ENCODE measurements at regions not wholly inside any gene's neighbourhood (a gene's known extent, or its start where the extent isn't known, plus 50 kb on each side); places are given as distances from the start of the nearest gene placed in this dataset.

DNA sequence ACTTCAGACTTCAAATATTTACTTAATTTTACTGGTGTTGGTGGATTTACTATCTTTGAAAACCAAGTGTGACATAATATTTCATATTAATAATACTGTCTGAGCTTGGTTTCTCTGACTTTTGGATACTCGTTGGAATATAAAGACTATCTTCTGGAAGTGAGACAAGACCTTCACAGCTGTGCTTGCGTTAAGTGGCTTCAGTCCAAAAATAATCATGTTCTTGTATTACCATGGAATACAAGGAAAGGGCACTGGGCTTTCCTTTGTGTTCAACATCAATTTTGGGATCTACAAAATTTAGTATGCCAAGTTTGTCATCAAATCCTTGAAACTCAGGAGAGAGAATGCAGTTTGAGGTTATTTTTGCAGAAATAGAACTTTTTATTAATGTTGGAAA lies 712.4 kb upstream of the LCORL start:
- Mint-ChIP-seq H3K4me1 (peaks cover 43% of the 10 kb centered on the region), H3K27me3 (ENCODE audit: low read depth) (no peaks in the 10 kb centered on the region), H3K36me3 (ENCODE audit: low read depth) (no peaks in the 10 kb centered on the region), H3K9me3 (peaks cover 3% of the 10 kb centered on the region), H3K27ac (peak overlapping the region; percentile 58 to 88 (median 79)), H3K4me3 (peak overlapping the region in 1 of 3 experiments; percentile 13)
- TF ChIP-seq, protein P1, sequence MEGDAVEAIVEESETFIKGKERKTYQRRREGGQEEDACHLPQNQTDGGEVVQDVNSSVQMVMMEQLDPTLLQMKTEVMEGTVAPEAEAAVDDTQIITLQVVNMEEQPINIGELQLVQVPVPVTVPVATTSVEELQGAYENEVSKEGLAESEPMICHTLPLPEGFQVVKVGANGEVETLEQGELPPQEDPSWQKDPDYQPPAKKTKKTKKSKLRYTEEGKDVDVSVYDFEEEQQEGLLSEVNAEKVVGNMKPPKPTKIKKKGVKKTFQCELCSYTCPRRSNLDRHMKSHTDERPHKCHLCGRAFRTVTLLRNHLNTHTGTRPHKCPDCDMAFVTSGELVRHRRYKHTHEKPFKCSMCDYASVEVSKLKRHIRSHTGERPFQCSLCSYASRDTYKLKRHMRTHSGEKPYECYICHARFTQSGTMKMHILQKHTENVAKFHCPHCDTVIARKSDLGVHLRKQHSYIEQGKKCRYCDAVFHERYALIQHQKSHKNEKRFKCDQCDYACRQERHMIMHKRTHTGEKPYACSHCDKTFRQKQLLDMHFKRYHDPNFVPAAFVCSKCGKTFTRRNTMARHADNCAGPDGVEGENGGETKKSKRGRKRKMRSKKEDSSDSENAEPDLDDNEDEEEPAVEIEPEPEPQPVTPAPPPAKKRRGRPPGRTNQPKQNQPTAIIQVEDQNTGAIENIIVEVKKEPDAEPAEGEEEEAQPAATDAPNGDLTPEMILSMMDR (IDR thresholded peaks at IDR 0.05; ENCODE audit: unreplicated experiment in 3 of 3): no peak

DNA sequence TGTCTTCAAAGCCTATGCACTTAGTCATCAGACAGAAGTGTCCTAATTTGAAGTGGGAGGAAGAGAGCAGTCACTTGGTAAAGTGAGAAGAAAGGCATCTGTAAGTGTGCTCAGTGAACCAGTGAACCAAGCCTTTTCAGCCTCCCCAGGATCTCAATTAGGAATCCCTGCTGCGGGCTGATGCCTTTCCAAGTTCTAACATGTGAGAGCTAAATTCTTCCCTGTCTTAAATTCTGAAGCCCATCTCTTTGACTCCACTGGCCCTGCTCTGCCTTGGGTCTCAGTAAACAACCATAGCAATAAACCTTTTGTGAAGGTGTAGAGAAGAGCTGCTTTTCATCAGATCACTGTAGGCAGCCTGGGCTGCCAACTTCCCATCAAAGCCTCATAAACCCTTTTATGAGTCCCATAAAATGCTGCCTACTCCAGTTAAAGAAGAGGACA lies 701.2 kb upstream of the LCORL start:
- no peaks in the 10 kb centered on the region for H3K4me1 Mint-ChIP-seq
- TF ChIP-seq, protein P1 (IDR thresholded peaks at IDR 0.05; ENCODE audit: unreplicated experiment in 3 of 3): no peak
- peaks cover 13% of the 10 kb centered on the region for H3K9me3 Mint-ChIP-seq
- no peak overlapping the region for H3K4me3 Mint-ChIP-seq
- H3K27ac Mint-ChIP-seq: no peak overlapping the region
- H3K36me3 Mint-ChIP-seq (ENCODE audit: low read depth): no peaks in the 10 kb centered on the region
- H3K27me3 Mint-ChIP-seq (ENCODE audit: low read depth): no peaks in the 10 kb centered on the region

DNA sequence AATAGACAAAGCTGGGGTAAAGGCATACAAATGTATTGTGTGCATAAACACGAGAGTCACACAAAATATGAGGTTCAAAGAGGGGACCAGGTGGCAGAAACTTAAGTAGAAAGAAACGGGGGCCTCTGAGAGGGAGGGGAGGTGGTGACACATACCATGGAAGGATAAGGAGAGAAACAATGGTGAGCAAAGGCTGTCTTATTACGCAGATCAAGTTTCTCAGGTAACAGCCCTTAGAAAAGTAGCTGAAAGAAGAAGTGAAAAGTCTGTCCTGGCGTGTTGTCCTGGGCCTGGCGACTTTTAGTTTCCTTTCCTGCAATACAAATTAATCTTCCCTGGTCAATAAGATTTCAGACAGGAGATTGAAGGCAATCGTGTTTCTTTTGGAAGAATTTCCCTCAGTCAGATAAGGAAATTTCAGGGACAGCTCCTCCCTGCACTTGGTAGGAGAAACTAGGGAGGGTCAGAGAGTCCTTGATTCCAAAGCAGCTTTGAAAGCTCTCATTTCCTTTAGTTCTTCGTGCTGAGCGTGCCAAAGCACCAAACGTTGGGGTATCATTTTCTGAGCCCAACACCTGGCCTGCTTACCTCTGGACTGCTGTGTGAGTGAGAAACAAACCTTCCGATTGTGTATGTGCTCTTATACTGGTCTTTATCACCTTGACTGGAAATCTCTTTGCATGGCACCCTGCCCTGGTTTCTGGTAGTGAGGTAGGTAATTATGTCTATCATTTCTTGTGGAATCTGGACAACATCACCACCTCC lies 676.7 kb upstream of the LCORL start:
- no peak overlapping the region for H3K4me3 Mint-ChIP-seq
- H3K27ac Mint-ChIP-seq: peak overlapping the region in 1 of 3 experiments; percentile 16
- no peaks in the 10 kb centered on the region for H3K4me1 Mint-ChIP-seq
- H3K9me3 Mint-ChIP-seq: peaks cover 11% of the 10 kb centered on the region
- H3K27me3 Mint-ChIP-seq (ENCODE audit: low read depth): no peaks in the 10 kb centered on the region
- H3K36me3 Mint-ChIP-seq (ENCODE audit: low read depth): no peaks in the 10 kb centered on the region
- TF ChIP-seq, protein P1 (IDR thresholded peaks at IDR 0.05; ENCODE audit: unreplicated experiment in 3 of 3): no peak

DNA sequence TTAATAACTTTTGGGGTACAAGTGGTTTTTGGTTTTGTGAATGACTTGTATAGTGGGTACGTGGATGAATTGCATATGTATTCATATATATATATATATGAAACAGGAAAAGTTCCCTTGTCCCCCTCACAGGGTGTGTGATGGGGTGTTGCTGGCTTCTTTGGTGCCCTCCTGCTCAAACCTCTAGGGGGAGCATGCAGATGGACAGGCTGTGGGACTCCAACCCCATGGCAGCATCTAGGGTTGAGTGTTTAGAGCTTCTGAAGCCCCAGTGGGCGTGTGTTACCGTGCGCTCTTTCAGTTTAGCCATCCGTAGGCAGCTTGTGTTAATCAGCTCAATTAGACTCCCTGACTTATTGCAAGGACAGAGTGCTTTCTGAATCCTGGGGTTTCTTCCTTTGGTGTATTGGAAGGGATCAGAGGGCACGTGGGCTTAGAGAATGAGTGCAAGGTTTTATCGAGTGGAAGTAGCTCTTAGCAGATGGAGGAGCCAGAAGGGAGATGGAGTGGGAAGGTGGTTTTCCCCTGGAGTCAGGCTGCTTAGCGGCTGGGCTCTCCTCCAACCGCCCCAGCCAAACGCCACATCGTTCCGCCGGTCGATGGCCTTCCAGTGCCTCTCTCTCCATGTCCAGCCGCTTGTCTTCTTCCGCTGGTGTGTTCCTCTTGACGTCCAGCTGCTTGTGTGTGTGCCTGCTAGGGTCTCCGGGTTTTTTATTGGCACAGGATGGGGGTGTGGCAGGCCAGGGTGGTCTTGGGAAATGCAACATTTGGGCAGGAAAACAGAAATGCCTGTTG lies 674.4 kb upstream of the LCORL start:
- H3K4me3 Mint-ChIP-seq: no peak overlapping the region
- H3K4me1 Mint-ChIP-seq: peaks cover 12% of the 10 kb centered on the region
- H3K36me3 Mint-ChIP-seq (ENCODE audit: low read depth): no peaks in the 10 kb centered on the region
- H3K27me3 Mint-ChIP-seq (ENCODE audit: low read depth): no peaks in the 10 kb centered on the region
- TF ChIP-seq, protein P1 (IDR thresholded peaks at IDR 0.05; ENCODE audit: unreplicated experiment in 3 of 3): no peak
- no peaks in the 10 kb centered on the region for H3K9me3 Mint-ChIP-seq
- H3K27ac Mint-ChIP-seq: no peak overlapping the region

DNA sequence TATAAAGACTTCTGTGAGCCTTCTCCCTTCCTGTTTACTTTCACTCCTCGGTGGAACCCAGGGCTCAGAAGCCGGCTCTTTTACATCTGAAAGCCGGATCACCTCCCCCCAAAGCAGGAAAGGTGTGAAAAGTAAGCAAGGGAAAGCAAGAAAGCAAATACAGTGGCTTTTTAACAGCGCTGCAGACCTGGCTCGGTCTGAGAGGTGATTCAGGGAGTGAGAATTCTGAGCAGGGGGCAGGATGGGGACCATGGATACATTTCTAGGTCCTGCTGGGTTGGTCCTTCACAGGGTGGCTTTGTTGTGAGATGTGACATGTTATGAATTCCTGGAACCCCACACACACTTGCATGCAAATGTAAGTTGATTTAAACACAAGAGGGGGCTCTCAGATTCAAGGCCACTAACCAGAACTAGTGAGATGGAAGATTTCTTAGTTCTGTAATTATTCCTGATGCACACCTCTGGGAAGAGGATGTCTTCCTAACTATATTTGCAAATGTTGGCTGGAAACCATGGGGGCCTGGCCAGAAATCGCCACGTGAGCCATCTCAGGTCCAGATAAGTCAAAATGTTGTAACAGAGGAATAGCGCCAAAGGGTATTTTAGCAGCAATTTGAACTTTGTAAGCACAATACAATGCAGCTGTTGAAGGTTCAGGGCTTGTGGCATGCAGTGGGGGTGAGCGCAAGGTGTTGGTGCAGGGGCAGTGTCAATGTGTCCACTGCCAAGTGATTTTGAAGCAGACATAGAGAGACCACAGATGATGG lies 670.1 kb upstream of the LCORL start:
- Mint-ChIP-seq H3K9me3 (no peaks in the 10 kb centered on the region), H3K4me1 (peaks cover 35% of the 10 kb centered on the region), H3K36me3 (ENCODE audit: low read depth) (no peaks in the 10 kb centered on the region), H3K4me3 (no peak overlapping the region), H3K27me3 (ENCODE audit: low read depth) (no peaks in the 10 kb centered on the region), H3K27ac (peak overlapping the region; percentile 68 to 82 (median 71))
- TF ChIP-seq, protein P1 (IDR thresholded peaks at IDR 0.05; ENCODE audit: unreplicated experiment in 3 of 3): peak in 1 of 3 experiments; percentile 25
